Spleen (tissue), 11 donors: ENCODE measurements at regions not wholly inside any gene's neighbourhood (a gene's known extent, or its start where the extent isn't known, plus 50 kb on each side); places are given as distances from the start of the nearest gene placed in this dataset.
A peak's percentile ranks its signal among the peaks of the same experiment; 100 is the strongest.

ENCODE experiments used
- DNase-seq: peaks from one replicate; pipeline ENCODE4 v3.0.0-alpha.2; 2020
- H3K27ac ChIP-seq, 8 donors: fragments of 200-600 bp; sonication (generic) in 7 of 8; 1 replicate in 4 of 8; 2 replicates in 4 of 8; pipeline versions ENCODE4 v1.5.0 to v1.8.0; 2016 to 2021; ENCODE audit warnings: inconsistent platforms in 4 of 8, mild to moderate bottlenecking in 4 of 8, moderate library complexity in 1 of 8
- H3K27me3 ChIP-seq, 7 donors: fragments of 200-600 bp; sonication (generic) in 6 of 7; replicated peaks in 1 of 7; 1 replicate in 4 of 7; 2 replicates in 3 of 7; pipeline versions ENCODE4 v1.5.0 to v1.8.0; 2016 to 2021; ENCODE audit warnings: inconsistent platforms in 3 of 7, mild to moderate bottlenecking in 1 of 7
- H3K36me3 ChIP-seq, 6 donors: fragments of 200-600 bp; sonication (generic) in 5 of 6; 1 replicate in 4 of 6; 2 replicates in 2 of 6; pipeline versions ENCODE4 v1.5.0 to v1.8.0; 2016 to 2021; ENCODE audit warnings: inconsistent platforms in 2 of 6
- H3K4me1 ChIP-seq, 6 donors: fragments of 200-600 bp; sonication (generic) in 5 of 6; 1 replicate in 3 of 6; 2 replicates in 3 of 6; pipeline versions ENCODE4 v1.5.0 to v1.8.0; 2016 to 2021; ENCODE audit warnings: inconsistent platforms in 3 of 6
- H3K4me3 ChIP-seq, 8 donors: fragments of 200-600 bp; sonication (generic) in 7 of 8; 1 replicate in 4 of 8; 2 replicates in 4 of 8; pipeline versions ENCODE4 v1.5.0 to v1.8.0; 2016 to 2021; ENCODE audit warnings: inconsistent platforms in 4 of 8, mild to moderate bottlenecking in 4 of 8, moderate library complexity in 2 of 8
- H3K9me3 ChIP-seq, 8 donors: fragments of 200-600 bp; sonication (generic) in 7 of 8; 1 replicate in 4 of 8; 2 replicates in 4 of 8; pipeline versions ENCODE4 v1.5.0 to v1.8.0; 2016 to 2021; ENCODE audit warnings: inconsistent platforms in 4 of 8
- POLR2A ChIP-seq, 3 donors: fragments of 450-650 bp; IDR thresholded peaks; one replicate each; pipeline ENCODE4 v1.5.1; 2017; ENCODE audit warnings: antibody characterized with exemption in 3 of 3, mild to moderate bottlenecking in 1 of 3
- POLR2AphosphoS5 ChIP-seq, 3 donors: sonication (generic); formaldehyde crosslinking; IDR thresholded peaks; one replicate each; pipeline ENCODE4 v1.5.1; 2017; ENCODE audit warnings: antibody characterized with exemption in 3 of 3
- WGBS, 5 donors: extraction: QIAGEN DNeasy Blood & Tissue Kit in 3 of 5; methylation state at CpG; one replicate each; pipeline versions ENCODE4 v1.1.5 to v1.1.7; 2013 to 2018; 5-methylcytosine and 5-hydroxymethylcytosine counted together
- intact Hi-C: fragments of 100-400 bp; cut with DNase I; formaldehyde crosslinking; loops from one replicate; pipeline ENCODE4 v1.15.0; 2023; ENCODE audit warnings: low total_unique reads
- TF ChIP-seq, protein P1 (sequence below), 11 experiments: fragments of 200-600 bp in 7 of 11; fragments of 450-650 bp in 4 of 11; sonication (generic) in 4 of 11; IDR thresholded peaks in 8 of 11; conservative IDR thresholded peaks in 3 of 11; 1 replicate in 7 of 11; 2 replicates in 4 of 11; pipeline versions ENCODE4 v1.4.0 to v1.8.0; 2016 to 2021; ENCODE audit warnings: antibody characterized with exemption in 11 of 11, inconsistent platforms in 4 of 11, mild to moderate bottlenecking in 1 of 11
- donor health status: healthy with polysubstance abuse.
- donor health status: DM: no; HTN: no; CAD: no; lungs with moderate emphysema.
- donor health status: DM: no; HTN: no; CAD: no.
- donor health status: Bipolar disorder and iron deficiency.
- donor health status: healthy.
- donor health status: DM: no; HTN: no; CAD: no.
- donor health status: DM: yes; HTN: yes; CAD: no.

DNA sequence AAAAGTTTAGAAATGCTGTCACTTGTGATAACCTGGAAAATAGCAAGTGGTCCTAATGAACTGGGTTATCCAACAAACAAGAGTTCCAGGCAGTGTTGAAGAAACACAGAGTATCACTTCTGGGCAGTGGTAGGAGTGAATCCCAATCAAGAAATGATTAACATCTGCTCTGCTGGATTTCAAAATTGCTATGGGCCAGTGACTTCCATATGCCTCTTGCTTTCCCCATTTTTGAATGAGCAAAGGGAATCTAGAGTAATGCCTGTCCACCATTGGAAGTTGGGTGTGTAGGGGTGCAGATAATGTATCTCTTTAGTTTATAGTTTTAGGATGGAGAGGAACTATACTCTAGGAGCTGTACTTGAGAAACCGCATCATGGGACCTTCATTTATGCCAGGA, 236.5 kb downstream of the RPLP1 start:
- H3K9me3 ChIP-seq: peaks cover 0 to 38% (median 26%) of the 10 kb centered on the region in 8 donors
- peaks cover 0 to 16% (median 0%) of the 10 kb centered on the region in 7 donors for H3K27me3 ChIP-seq
- no peak for DNase-seq
- H3K36me3 ChIP-seq: peaks cover 0 to 5% (median 0%) of the 10 kb centered on the region in 6 donors
- intact Hi-C loops: no loop called here
- no peak overlapping the region for H3K27ac ChIP-seq
- TF ChIP-seq, protein P1, sequence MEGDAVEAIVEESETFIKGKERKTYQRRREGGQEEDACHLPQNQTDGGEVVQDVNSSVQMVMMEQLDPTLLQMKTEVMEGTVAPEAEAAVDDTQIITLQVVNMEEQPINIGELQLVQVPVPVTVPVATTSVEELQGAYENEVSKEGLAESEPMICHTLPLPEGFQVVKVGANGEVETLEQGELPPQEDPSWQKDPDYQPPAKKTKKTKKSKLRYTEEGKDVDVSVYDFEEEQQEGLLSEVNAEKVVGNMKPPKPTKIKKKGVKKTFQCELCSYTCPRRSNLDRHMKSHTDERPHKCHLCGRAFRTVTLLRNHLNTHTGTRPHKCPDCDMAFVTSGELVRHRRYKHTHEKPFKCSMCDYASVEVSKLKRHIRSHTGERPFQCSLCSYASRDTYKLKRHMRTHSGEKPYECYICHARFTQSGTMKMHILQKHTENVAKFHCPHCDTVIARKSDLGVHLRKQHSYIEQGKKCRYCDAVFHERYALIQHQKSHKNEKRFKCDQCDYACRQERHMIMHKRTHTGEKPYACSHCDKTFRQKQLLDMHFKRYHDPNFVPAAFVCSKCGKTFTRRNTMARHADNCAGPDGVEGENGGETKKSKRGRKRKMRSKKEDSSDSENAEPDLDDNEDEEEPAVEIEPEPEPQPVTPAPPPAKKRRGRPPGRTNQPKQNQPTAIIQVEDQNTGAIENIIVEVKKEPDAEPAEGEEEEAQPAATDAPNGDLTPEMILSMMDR (IDR thresholded peaks at IDR 0.05 in 8 of 11, conservative IDR thresholded peaks at IDR 0.05 in 3 of 11): no peak
- TF ChIP-seq POLR2A (IDR thresholded peaks at IDR 0.05) (no peak), POLR2AphosphoS5 (IDR thresholded peaks at IDR 0.05) (no peak)
- 96 to 100% (median 97%) methylated on average over 1 of the region's 1 CpG for WGBS, 5 donors
- H3K4me1 ChIP-seq: peaks cover 0 to 23% (median 0%) of the 10 kb centered on the region in 6 donors
- H3K4me3 ChIP-seq: no peak overlapping the region

DNA sequence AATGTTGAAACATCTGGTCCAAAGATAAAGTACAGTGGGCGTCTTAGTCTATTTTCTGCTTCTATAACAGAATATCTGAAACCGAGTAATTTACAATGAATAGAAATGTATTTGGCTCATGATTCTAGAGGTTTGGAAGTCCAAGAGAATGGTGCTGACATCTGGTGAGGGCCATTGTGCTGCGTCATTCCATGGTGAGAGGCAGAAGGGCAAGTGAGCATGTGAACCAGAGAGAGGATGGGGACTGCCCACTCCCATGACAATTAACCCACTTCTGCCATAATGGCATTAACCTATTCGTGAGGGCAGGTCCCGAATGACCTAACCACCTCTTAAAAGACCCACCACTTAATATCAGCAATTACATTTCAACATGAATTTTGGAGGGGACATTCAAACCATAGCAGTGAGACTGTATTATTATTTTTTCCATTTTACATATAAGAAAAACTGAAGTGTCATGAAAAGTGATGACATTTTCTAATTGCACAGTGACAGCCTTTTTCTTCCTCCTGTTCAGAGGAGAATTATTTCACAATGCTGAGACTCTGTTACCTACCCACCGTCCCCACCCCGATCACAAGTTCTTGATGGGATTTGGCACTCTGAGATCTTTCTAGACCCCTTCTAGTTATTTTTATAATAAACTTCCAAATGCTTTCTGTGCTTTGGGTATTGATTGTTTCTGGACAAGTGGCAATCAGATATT, 238.8 kb downstream of the RPLP1 start:
- 74 to 90% (median 83%) methylated on average over 7 of the region's 7 CpGs for WGBS, 5 donors
- H3K27ac ChIP-seq: peak overlapping the region in 2 of 8 donors; percentile 48 to 59
- peaks cover 0 to 6% (median 0%) of the 10 kb centered on the region in 7 donors for H3K27me3 ChIP-seq
- intact Hi-C loops: no loop called here
- peaks cover 0 to 32% (median 26%) of the 10 kb centered on the region in 8 donors for H3K9me3 ChIP-seq
- H3K4me3 ChIP-seq: no peak overlapping the region
- peaks cover 0 to 23% (median 0%) of the 10 kb centered on the region in 6 donors for H3K4me1 ChIP-seq
- peaks cover 0 to 5% (median 0%) of the 10 kb centered on the region in 6 donors for H3K36me3 ChIP-seq
- no peak for DNase-seq
- TF ChIP-seq POLR2A (IDR thresholded peaks at IDR 0.05) (no peak), POLR2AphosphoS5 (IDR thresholded peaks at IDR 0.05) (no peak)
- TF ChIP-seq, protein P1 (IDR thresholded peaks at IDR 0.05 in 8 of 11, conservative IDR thresholded peaks at IDR 0.05 in 3 of 11): no peak

DNA sequence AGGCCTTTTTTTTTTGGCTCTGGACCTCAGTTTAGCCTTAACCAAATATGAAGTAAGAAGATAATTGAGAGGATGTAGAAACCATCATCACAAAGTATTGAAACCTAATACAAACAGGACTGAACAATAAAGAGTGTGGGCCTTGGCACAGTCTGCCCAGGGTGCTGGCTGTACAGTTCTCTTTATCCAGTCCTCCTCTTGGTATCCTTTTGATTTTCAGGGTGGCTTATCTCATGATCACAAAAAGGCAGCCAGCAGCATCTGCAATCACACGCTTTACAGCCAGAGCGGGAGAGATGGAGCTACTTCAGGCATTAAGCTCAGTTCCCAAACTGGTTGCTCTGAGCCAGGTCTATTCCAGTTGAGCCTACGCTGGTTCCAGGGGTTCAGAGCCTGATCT, 239.7 kb downstream of the RPLP1 start:
- peaks cover 0 to 23% (median 0%) of the 10 kb centered on the region in 6 donors for H3K4me1 ChIP-seq
- intact Hi-C loops: no loop called here
- WGBS, 5 donors: 89 to 93% (median 92%) methylated on average over 3 of the region's 3 CpGs
- no peaks in the 10 kb centered on the region for H3K27me3 ChIP-seq
- no peak for DNase-seq
- H3K9me3 ChIP-seq: peaks cover 0 to 32% (median 26%) of the 10 kb centered on the region in 8 donors
- peak overlapping the region in 1 of 8 donors; percentile 48 for H3K27ac ChIP-seq
- TF ChIP-seq POLR2AphosphoS5 (IDR thresholded peaks at IDR 0.05) (no peak), POLR2A (IDR thresholded peaks at IDR 0.05) (no peak)
- TF ChIP-seq, protein P1 (IDR thresholded peaks at IDR 0.05 in 8 of 11, conservative IDR thresholded peaks at IDR 0.05 in 3 of 11): no peak
- H3K4me3 ChIP-seq: no peak overlapping the region
- peaks cover 0 to 5% (median 0%) of the 10 kb centered on the region in 6 donors for H3K36me3 ChIP-seq

DNA sequence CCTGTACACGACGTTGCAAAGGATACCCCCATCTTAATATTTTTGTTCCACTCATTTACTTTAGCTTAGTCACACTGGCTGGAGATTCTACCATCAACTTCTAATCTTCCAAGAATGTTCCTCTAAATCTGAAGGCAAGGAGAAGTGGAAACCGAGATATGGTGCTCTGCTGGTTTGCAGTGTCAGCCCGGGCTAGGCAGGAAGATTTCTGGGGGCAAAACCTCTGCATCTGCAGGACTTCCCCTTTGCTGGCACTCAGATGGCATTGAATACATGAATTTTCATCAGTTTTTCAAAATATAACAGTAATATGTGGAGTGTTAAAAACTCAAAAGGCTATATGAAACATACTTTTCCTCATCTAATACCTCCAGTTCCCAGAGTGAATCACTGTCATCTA, 240.4 kb downstream of the RPLP1 start:
- no peak for TF ChIP-seq POLR2A (IDR thresholded peaks at IDR 0.05)
- TF ChIP-seq, protein P1 (IDR thresholded peaks at IDR 0.05 in 8 of 11, conservative IDR thresholded peaks at IDR 0.05 in 3 of 11): no peak
- no peak for TF ChIP-seq POLR2AphosphoS5 (IDR thresholded peaks at IDR 0.05)
- Histone ChIP-seq H3K27me3 (no peaks in the 10 kb centered on the region), H3K27ac (no peak overlapping the region), H3K4me1 (peaks cover 0 to 29% (median 5%) of the 10 kb centered on the region in 6 donors), H3K9me3 (peaks cover 0 to 26% (median 22%) of the 10 kb centered on the region in 8 donors), H3K4me3 (no peak overlapping the region), H3K36me3 (peaks cover 0 to 5% (median 0%) of the 10 kb centered on the region in 6 donors)
- WGBS, 5 donors: 42 to 62% (median 52%) methylated on average over 4 of the region's 4 CpGs
- intact Hi-C loops: no loop called here
- no peak for DNase-seq
